ENCODE measurements at regions not wholly inside any gene's neighbourhood (a gene's known extent, or its start where the extent isn't known, plus 50 kb on each side); places are given as distances from the start of the nearest gene placed in this dataset.

GRCh38 chr2:5389740-5390139 lies 302.4 kb upstream of the SOX11 start:
- ATAC-seq (ENCODE audit: low read depth) (no peak), DNase-seq (ENCODE audit: low spot score) (no peak)
- Histone ChIP-seq H3K36me3 (ENCODE audit: low read depth) (no peaks in the 10 kb centered on the region), H3K4me3 (ENCODE audit: severe bottlenecking) (no peak overlapping the region), H3K27me3 (ENCODE audit: insufficient read depth, poor library complexity, severe bottlenecking) (no peaks in the 10 kb centered on the region), H3K27ac (ENCODE audit: poor library complexity, severe bottlenecking) (no peak overlapping the region), H3K4me1 (ENCODE audit: insufficient read depth, poor library complexity, severe bottlenecking) (no peaks in the 10 kb centered on the region), H3K9me3 (ENCODE audit: severe bottlenecking) (no peaks in the 10 kb centered on the region)
- no peak for TF ChIP-seq CTCF (IDR thresholded peaks at IDR 0.05; ENCODE audit: poor library complexity, severe bottlenecking)

GRCh38 chr2:5391362-5391761 lies 300.8 kb upstream of the SOX11 start:
- ATAC-seq (ENCODE audit: low read depth) = no peak
- Histone ChIP-seq H3K4me1 (ENCODE audit: insufficient read depth, poor library complexity, severe bottlenecking) (no peaks in the 10 kb centered on the region), H3K27me3 (ENCODE audit: insufficient read depth, poor library complexity, severe bottlenecking) (no peaks in the 10 kb centered on the region), H3K27ac (ENCODE audit: poor library complexity, severe bottlenecking) (no peak overlapping the region), H3K4me3 (ENCODE audit: severe bottlenecking) (no peak overlapping the region), H3K36me3 (ENCODE audit: low read depth) (no peaks in the 10 kb centered on the region), H3K9me3 (ENCODE audit: severe bottlenecking) (no peaks in the 10 kb centered on the region)
- TF ChIP-seq CTCF (IDR thresholded peaks at IDR 0.05; ENCODE audit: poor library complexity, severe bottlenecking) = no peak
- no peak for DNase-seq (ENCODE audit: low spot score)

GRCh38 chr2:5392658-5393057 lies 299.5 kb upstream of the SOX11 start:
- Histone ChIP-seq H3K27ac (ENCODE audit: poor library complexity, severe bottlenecking) (no peak overlapping the region), H3K4me3 (ENCODE audit: severe bottlenecking) (no peak overlapping the region), H3K27me3 (ENCODE audit: insufficient read depth, poor library complexity, severe bottlenecking) (no peaks in the 10 kb centered on the region), H3K9me3 (ENCODE audit: severe bottlenecking) (no peaks in the 10 kb centered on the region), H3K36me3 (ENCODE audit: low read depth) (no peaks in the 10 kb centered on the region), H3K4me1 (ENCODE audit: insufficient read depth, poor library complexity, severe bottlenecking) (no peaks in the 10 kb centered on the region)
- no peak for ATAC-seq (ENCODE audit: low read depth)
- no peak for DNase-seq (ENCODE audit: low spot score)
- no peak for TF ChIP-seq CTCF (IDR thresholded peaks at IDR 0.05; ENCODE audit: poor library complexity, severe bottlenecking)

GRCh38 chr2:5393474-5393873 lies 298.7 kb upstream of the SOX11 start:
- TF ChIP-seq CTCF (IDR thresholded peaks at IDR 0.05; ENCODE audit: poor library complexity, severe bottlenecking) = no peak
- H3K27ac ChIP-seq (ENCODE audit: poor library complexity, severe bottlenecking) = no peak overlapping the region
- no peaks in the 10 kb centered on the region for H3K4me1 ChIP-seq (ENCODE audit: insufficient read depth, poor library complexity, severe bottlenecking)
- DNase-seq (ENCODE audit: low spot score) (no peak), ATAC-seq (ENCODE audit: low read depth) (no peak)
- H3K36me3 ChIP-seq (ENCODE audit: low read depth) = no peaks in the 10 kb centered on the region
- H3K4me3 ChIP-seq (ENCODE audit: severe bottlenecking) = no peak overlapping the region
- H3K9me3 ChIP-seq (ENCODE audit: severe bottlenecking) = no peaks in the 10 kb centered on the region
- H3K27me3 ChIP-seq (ENCODE audit: insufficient read depth, poor library complexity, severe bottlenecking) = no peaks in the 10 kb centered on the region

- no peak for DNase-seq (ENCODE audit: low spot score)
- ATAC-seq (ENCODE audit: low read depth) = no peak
- H3K36me3 ChIP-seq (ENCODE audit: low read depth) = no peaks in the 10 kb centered on the region
These were observed 298.0 kb upstream of the SOX11 start for GRCh38 chr2:5394223-5394622.

More at GRCh38 chr2:5394223-5394622, 298.0 kb upstream of the SOX11 start:
- H3K4me1 ChIP-seq (ENCODE audit: insufficient read depth, poor library complexity, severe bottlenecking) = no peaks in the 10 kb centered on the region
- no peaks in the 10 kb centered on the region for H3K9me3 ChIP-seq (ENCODE audit: severe bottlenecking)
- no peak overlapping the region for H3K27ac ChIP-seq (ENCODE audit: poor library complexity, severe bottlenecking)
- TF ChIP-seq CTCF (IDR thresholded peaks at IDR 0.05; ENCODE audit: poor library complexity, severe bottlenecking) = no peak
- H3K4me3 ChIP-seq (ENCODE audit: severe bottlenecking) = no peak overlapping the region
- H3K27me3 ChIP-seq (ENCODE audit: insufficient read depth, poor library complexity, severe bottlenecking) = no peaks in the 10 kb centered on the region
